H1 (cell line): ENCODE measurements at regions not wholly inside any gene's neighbourhood (a gene's known extent, or its start where the extent isn't known, plus 50 kb on each side); places are given as distances from the start of the nearest gene placed in this dataset.
"Not testable (repeated sequence)": the region's sequence is repeated elsewhere in the genome, so short reads cannot be mapped to it uniquely, and the experiment has no call there.

Experiments used
- ASH2L ChIP-seq: fragments of 200-600, 300-600 bp; sonication (generic); IDR thresholded peaks from one replicate; pipeline ENCODE4 v1.7.1; 2017; ENCODE audit warnings: low read length
- CTCF ChIP-seq, 3 experiments: IDR thresholded peaks; 1 replicate in 2 of 3; 2 replicates in 1 of 3; pipeline versions ENCODE4 v1.5.1 to v1.6.1; 2011; ENCODE audit warnings: low read length in 3 of 3, mild to moderate bottlenecking in 3 of 3, inconsistent platforms in 2 of 3, low read depth in 1 of 3, moderate library complexity in 1 of 3; ENCODE audit not compliant: insufficient read depth in 1 of 3; ENCODE audit errors: control extremely low read depth in 1 of 3
- EZH2 ChIP-seq: fragments of 200-600 bp; sonication (generic); IDR thresholded peaks from 2 replicates; pipeline ENCODE4 v1.7.1; 2012; ENCODE audit warnings: low read depth, mild to moderate bottlenecking, moderate library complexity, low read length, inconsistent platforms; ENCODE audit not compliant: severe bottlenecking
- RAD21 ChIP-seq, 2 experiments: IDR thresholded peaks in 1 of 2; conservative IDR thresholded peaks in 1 of 2; 2 replicates each; pipeline ENCODE4 v1.6.1; 2011; ENCODE audit warnings: low read depth in 2 of 2, low read length in 2 of 2, improper control_type of control experiment in 1 of 2, inconsistent platforms in 1 of 2, mild to moderate bottlenecking in 1 of 2, moderate library complexity in 1 of 2
- RBBP5 ChIP-seq: IDR thresholded peaks from 2 replicates; pipeline ENCODE4 v1.7.1; 2012; ENCODE audit warnings: low read depth, mild to moderate bottlenecking, inconsistent platforms, low read length, moderate library complexity, borderline replicate concordance
- SP1 ChIP-seq: IDR thresholded peaks from 2 replicates; pipeline ENCODE4 v1.6.1; 2011; ENCODE audit warnings: low read depth, low read length
- TAF1 ChIP-seq: IDR thresholded peaks from 2 replicates; pipeline ENCODE4 v1.6.1; 2011; ENCODE audit warnings: mild to moderate bottlenecking, low read depth, low read length
- YY1 ChIP-seq: IDR thresholded peaks from 2 replicates; pipeline ENCODE4 v1.6.1; 2011; ENCODE audit warnings: low read depth, mild to moderate bottlenecking, low read length
- ZNF274 ChIP-seq: IDR thresholded peaks from 2 replicates; pipeline ENCODE4 v1.7.0; 2012; ENCODE audit warnings: low read length, borderline replicate concordance; ENCODE audit errors: extremely low read depth

GRCh38 chr15:31707944-31708702 is 322.2 kb upstream of the CHRNA7 start:
- not testable (repeated sequence) for TF ChIP-seq CTCF (IDR thresholded peaks at IDR 0.05; ENCODE audit: control extremely low read depth in 1 of 3, insufficient read depth in 1 of 3, low read depth in 1 of 3, low read length in 3 of 3); RAD21 (IDR thresholded peaks at IDR 0.05 in 1 of 2, conservative IDR thresholded peaks at IDR 0.05 in 1 of 2; ENCODE audit: low read depth in 2 of 2, low read length in 2 of 2); RBBP5; TAF1; ZNF274; YY1; ASH2L; SP1; EZH2
